Muscle of leg (tissue), 3 donors: ENCODE measurements at regions not wholly inside any gene's neighbourhood (a gene's known extent, or its start where the extent isn't known, plus 50 kb on each side); places are given as distances from the start of the nearest gene placed in this dataset.

ENCODE experiments used
- DNase-seq: peaks from one replicate; pipeline ENCODE4 v3.0.0; 2013
- H3K27ac ChIP-seq: one replicate; pipeline ENCODE4 v1.5.1; 2013; ENCODE audit warnings: mild to moderate bottlenecking, low read length, control low read depth
- H3K27me3 ChIP-seq: one replicate; pipeline ENCODE4 v1.6.1; 2013; ENCODE audit warnings: low read length; ENCODE audit not compliant: control insufficient read depth, insufficient read depth
- H3K36me3 ChIP-seq: one replicate; pipeline ENCODE4 v1.6.1; 2013; ENCODE audit warnings: low read length; ENCODE audit not compliant: control insufficient read depth, insufficient read depth
- H3K4me1 ChIP-seq: one replicate; pipeline ENCODE4 v1.6.1; 2013; ENCODE audit warnings: low read length; ENCODE audit not compliant: control insufficient read depth, insufficient read depth
- H3K4me3 ChIP-seq: one replicate; pipeline ENCODE4 v1.5.1; 2013; ENCODE audit warnings: low read length, control low read depth
- H3K9me3 ChIP-seq: replicated peaks from 2 replicates; pipeline ENCODE4 v1.6.1; 2013; ENCODE audit warnings: low read depth, low read length; ENCODE audit not compliant: control insufficient read depth
- WGBS: methylation state at CpG from one replicate; pipeline ENCODE4 v1.1.5; 2013; ENCODE audit warnings: missing lambda C conversion rate; ENCODE audit not compliant: insufficient coverage; 5-methylcytosine and 5-hydroxymethylcytosine counted together

- H3K4me1 ChIP-seq = no peaks in the 10 kb centered on the region
- H3K27me3 ChIP-seq = no peaks in the 10 kb centered on the region
- H3K4me3 ChIP-seq = no peak overlapping the region
- no peak for DNase-seq
- WGBS = no CpG with 5 or more reads among the region's 2 CpGs
- H3K36me3 ChIP-seq = no peaks in the 10 kb centered on the region
- peaks cover 8% of the 10 kb centered on the region for H3K9me3 ChIP-seq
- no peak overlapping the region for H3K27ac ChIP-seq
Observed at GRCh38 chr14:29290441-29290840, 523.9 kb downstream of the FOXG1 start.

GRCh38 chr14:29299372-29299771 is 532.8 kb downstream of the FOXG1 start:
- Histone ChIP-seq H3K4me3 (no peak overlapping the region), H3K36me3 (no peaks in the 10 kb centered on the region), H3K4me1 (no peaks in the 10 kb centered on the region), H3K27ac (no peak overlapping the region), H3K9me3 (peaks cover 3% of the 10 kb centered on the region), H3K27me3 (no peaks in the 10 kb centered on the region)
- no peak for DNase-seq
- WGBS = no CpG with 5 or more reads among the region's 1 CpG

GRCh38 chr14:29301571-29301970 is 535.0 kb downstream of the FOXG1 start:
- no peaks in the 10 kb centered on the region for H3K27me3 ChIP-seq
- H3K36me3 ChIP-seq = no peaks in the 10 kb centered on the region
- H3K9me3 ChIP-seq = no peaks in the 10 kb centered on the region
- no peak overlapping the region for H3K4me3 ChIP-seq
- H3K27ac ChIP-seq = no peak overlapping the region
- no peak for DNase-seq
- H3K4me1 ChIP-seq = no peaks in the 10 kb centered on the region

DNA sequence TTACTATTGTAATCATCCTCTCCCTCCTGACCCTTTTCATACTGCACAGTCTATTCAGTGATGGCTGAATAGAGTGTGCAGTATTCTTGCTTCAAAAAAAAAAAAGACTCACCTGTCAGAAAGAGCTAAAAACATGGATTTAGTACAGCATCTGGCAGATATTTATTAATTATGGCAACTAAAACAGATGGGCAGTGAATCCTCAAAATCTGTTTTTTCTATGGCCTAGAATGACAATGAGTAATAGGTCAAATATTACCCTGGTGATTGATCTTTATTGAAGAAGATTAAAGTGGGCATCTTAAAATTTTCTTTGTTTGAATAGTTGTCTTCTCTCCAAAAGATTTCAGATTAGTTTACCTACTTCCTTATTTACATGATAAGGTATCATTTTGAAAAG is 543.6 kb downstream of the FOXG1 start:
- Histone ChIP-seq H3K9me3 (no peaks in the 10 kb centered on the region), H3K27me3 (no peaks in the 10 kb centered on the region), H3K4me3 (no peak overlapping the region), H3K36me3 (no peaks in the 10 kb centered on the region), H3K27ac (no peak overlapping the region), H3K4me1 (no peaks in the 10 kb centered on the region)
- DNase-seq = no peak

- DNase-seq = no peak
- Histone ChIP-seq H3K36me3 (no peaks in the 10 kb centered on the region), H3K27me3 (no peaks in the 10 kb centered on the region), H3K9me3 (no peaks in the 10 kb centered on the region), H3K4me1 (no peaks in the 10 kb centered on the region), H3K27ac (no peak overlapping the region), H3K4me3 (no peak overlapping the region)
- WGBS = 75% methylated on average over 1 of the region's 1 CpG
Observed at GRCh38 chr14:29310757-29311156, 544.2 kb downstream of the FOXG1 start.

DNA sequence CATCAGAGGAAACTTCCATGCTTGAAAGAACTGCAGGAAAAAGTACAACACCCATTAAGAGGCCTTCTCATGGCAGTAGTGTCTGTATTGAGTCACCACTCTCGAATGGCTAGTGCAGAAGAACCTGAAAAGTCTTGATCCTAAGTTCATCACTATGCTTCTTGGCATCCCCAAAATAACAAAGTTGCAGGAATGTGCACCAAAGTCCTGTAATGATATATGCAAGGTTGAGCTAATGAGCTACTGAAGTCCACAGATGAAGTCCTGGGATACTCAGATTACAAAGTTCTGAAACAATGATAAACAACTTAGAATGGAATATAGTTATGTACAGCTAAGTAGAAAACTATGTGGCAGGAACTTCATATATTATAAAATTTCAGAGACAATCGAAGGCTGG is 545.4 kb downstream of the FOXG1 start:
- WGBS = no CpG with 5 or more reads among the region's 2 CpGs

GRCh38 chr14:29316936-29317335 is 550.3 kb downstream of the FOXG1 start:
- H3K4me3 ChIP-seq = no peak overlapping the region
- H3K9me3 ChIP-seq = no peaks in the 10 kb centered on the region
- H3K36me3 ChIP-seq = no peaks in the 10 kb centered on the region
- no peak overlapping the region for H3K27ac ChIP-seq
- DNase-seq = no peak
- H3K4me1 ChIP-seq = no peaks in the 10 kb centered on the region
- H3K27me3 ChIP-seq = no peaks in the 10 kb centered on the region
- WGBS = 67% methylated on average over 1 of the region's 2 CpGs

More for the DNA sequence above, 545.4 kb downstream of the FOXG1 start:
- no peak overlapping the region for H3K4me3 ChIP-seq
- no peaks in the 10 kb centered on the region for H3K9me3 ChIP-seq
- H3K27me3 ChIP-seq = no peaks in the 10 kb centered on the region
- H3K27ac ChIP-seq = no peak overlapping the region
- DNase-seq = no peak
- H3K4me1 ChIP-seq = no peaks in the 10 kb centered on the region
- H3K36me3 ChIP-seq = no peaks in the 10 kb centered on the region

GRCh38 chr14:29317423-29317822 is 550.8 kb downstream of the FOXG1 start:
- Histone ChIP-seq H3K27ac (no peak overlapping the region), H3K9me3 (no peaks in the 10 kb centered on the region), H3K27me3 (no peaks in the 10 kb centered on the region), H3K36me3 (no peaks in the 10 kb centered on the region), H3K4me3 (no peak overlapping the region), H3K4me1 (no peaks in the 10 kb centered on the region)
- no peak for DNase-seq
- WGBS = no CpG with 5 or more reads among the region's 1 CpG

- no peak overlapping the region for H3K4me3 ChIP-seq
Observed at GRCh38 chr14:29320286-29320685, 553.7 kb downstream of the FOXG1 start.

GRCh38 chr14:29321646-29322045 is 555.1 kb downstream of the FOXG1 start:
- no peak overlapping the region for H3K27ac ChIP-seq
- no peaks in the 10 kb centered on the region for H3K36me3 ChIP-seq
- H3K9me3 ChIP-seq = no peaks in the 10 kb centered on the region
- DNase-seq = no peak
- no peak overlapping the region for H3K4me3 ChIP-seq
- H3K4me1 ChIP-seq = no peaks in the 10 kb centered on the region
- no peaks in the 10 kb centered on the region for H3K27me3 ChIP-seq

More at GRCh38 chr14:29320286-29320685, 553.7 kb downstream of the FOXG1 start:
- H3K4me1 ChIP-seq = no peaks in the 10 kb centered on the region
- WGBS = no CpG with 5 or more reads among the region's 1 CpG
- H3K9me3 ChIP-seq = no peaks in the 10 kb centered on the region
- no peak for DNase-seq
- H3K36me3 ChIP-seq = no peaks in the 10 kb centered on the region
- H3K27me3 ChIP-seq = no peaks in the 10 kb centered on the region
- no peak overlapping the region for H3K27ac ChIP-seq

GRCh38 chr14:29339494-29340172 is 573.0 kb downstream of the FOXG1 start:
- no peaks in the 10 kb centered on the region for H3K9me3 ChIP-seq
- no peak overlapping the region for H3K27ac ChIP-seq
- H3K36me3 ChIP-seq = no peaks in the 10 kb centered on the region
- H3K4me3 ChIP-seq = no peak overlapping the region
- H3K4me1 ChIP-seq = no peaks in the 10 kb centered on the region
- 80% methylated on average over 1 of the region's 3 CpGs for WGBS
- H3K27me3 ChIP-seq = no peaks in the 10 kb centered on the region
- DNase-seq = no peak
